HCEC 1CT (cell line): ENCODE measurements at regions not wholly inside any gene's neighbourhood (a gene's known extent, or its start where the extent isn't known, plus 50 kb on each side); places are given as distances from the start of the nearest gene placed in this dataset.

Source experiments
- DNase-seq: peaks from one replicate; pipeline ENCODE4 v3.0.0-alpha.2; 2017

- no peak for DNase-seq
Measured at GRCh38 chr1:208808301-208808700, 564.1 kb upstream of the PLXNA2 start.

GRCh38 chr1:208809876-208810275, 565.7 kb upstream of the PLXNA2 start:
- no peak for DNase-seq

DNA sequence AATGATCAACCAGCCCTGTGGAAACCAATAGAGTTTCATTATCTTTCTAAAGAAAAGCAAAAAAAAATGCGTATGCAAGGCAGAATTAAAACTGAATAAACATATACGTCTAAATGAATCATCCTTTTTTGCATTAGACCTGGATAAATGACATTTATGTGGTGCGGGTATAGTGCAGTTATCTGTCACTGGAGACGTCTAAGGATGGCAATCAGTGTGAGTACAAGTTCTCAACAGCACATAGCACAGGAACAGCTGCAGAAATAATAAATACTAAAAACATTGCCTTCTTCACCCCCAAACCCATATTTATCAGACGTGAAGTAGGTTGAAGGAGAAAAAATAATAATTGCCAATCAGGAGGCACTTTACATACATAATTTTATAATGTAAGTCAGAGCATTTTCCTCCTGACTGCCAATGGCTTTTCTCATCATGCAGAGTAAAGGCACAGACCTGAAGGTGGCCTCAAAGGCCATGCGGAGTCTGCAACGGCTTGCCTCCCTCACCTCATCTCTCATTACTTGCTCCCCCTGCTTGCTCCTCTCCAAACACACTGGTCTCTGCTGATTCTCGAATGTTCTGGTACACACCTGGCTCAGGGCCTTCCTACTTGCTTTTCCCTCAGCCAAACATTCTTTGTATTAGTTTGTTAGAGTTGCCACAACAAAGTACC, 574.7 kb upstream of the PLXNA2 start:
- DNase-seq, result no peak

GRCh38 chr1:208820580-208821212, 576.5 kb upstream of the PLXNA2 start:
- DNase-seq, result no peak

- DNase-seq, result no peak
Measured at GRCh38 chr1:208821939-208822338, 577.8 kb upstream of the PLXNA2 start.

DNA sequence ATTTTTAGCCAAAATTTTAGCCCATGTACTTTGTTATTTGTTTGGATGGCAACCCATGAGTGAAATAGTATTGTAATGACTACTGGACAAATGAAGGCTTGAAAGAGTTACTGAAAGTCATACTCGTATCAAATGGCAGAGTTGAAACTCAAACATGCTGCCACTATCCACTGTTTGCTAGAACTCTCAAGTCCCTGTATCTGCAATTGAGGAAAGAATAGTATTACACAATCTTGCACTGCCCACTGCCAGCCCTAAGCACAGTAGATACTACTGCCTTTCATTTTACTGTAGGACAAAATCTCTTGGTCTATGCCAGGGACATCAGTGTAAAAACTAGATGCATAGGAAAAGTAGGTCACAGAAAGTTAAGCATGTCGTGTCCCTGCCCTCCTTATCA, 581.1 kb upstream of the PLXNA2 start:
- no peak for DNase-seq

- DNase-seq, result no peak
Measured at GRCh38 chr1:208829595-208829994, 585.4 kb upstream of the PLXNA2 start.

DNA sequence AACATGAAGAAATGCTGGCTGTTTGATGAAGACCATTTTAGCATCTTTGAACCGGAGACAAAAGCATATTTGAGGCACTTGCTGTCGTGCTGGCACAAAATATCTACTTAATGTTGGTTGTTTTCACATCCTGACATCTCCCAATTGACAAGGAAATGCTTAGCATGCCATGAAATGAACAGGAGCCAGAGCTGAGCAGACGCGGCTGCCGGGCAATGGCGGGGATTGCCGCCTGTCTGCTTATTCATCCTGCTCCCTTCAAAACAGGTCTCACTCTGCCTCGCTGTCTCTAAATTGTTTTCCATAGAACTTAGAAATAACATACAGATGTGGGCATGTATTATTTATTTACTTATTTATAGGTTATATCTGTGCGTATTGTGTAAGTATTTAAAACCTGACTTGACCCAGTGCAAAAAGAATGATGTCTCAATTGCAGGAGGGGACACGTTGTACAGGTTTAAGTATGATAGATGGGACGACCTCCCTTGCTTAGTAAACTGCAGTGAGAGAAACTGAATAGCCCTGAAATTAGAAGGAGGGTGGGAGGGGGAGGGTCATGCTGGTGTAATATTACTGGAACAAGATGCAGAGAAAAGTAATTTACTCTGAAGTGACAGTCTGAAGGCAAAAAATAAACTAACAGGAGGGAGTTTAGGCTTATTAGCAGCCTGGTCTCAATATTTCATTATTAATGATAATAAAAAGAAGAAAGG, 590.4 kb upstream of the PLXNA2 start:
- DNase-seq, result no peak

DNA sequence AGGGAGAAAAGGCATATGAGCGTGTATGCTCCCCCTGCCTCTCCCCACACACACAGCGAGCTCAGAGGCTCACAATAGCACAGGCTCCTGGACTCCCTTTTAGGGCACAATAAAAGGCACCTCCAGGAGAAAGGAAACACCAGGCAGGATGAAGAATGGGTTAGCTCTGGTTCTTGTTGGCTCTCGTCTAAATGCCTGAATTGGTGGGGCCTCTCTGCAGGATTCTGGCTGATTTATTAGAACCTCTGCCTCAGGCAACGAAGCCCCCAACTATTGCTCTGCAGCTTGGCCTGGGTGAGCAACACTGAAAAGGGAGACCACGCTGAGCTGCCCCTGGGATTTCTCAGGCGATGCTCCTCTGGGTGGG, 590.9 kb upstream of the PLXNA2 start:
- no peak for DNase-seq

DNA sequence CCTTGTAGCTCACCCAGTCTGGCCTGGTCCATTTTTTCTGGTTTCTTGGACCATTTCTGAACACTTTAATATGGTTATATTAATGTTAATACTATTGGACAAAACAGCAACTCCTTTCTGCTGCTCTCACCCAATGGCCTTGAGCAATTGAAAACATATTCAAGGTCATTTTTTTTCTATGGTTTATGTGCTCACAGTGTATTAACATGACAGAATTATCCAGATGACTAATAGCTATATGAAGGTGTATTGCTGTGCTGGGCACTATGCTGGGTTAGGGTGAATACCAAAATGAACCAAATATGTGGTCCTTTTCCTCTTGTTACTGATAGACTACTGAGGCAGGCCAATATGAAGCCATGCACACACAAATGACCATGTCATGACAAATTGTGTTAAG, 591.6 kb upstream of the PLXNA2 start:
- DNase-seq, result no peak

DNA sequence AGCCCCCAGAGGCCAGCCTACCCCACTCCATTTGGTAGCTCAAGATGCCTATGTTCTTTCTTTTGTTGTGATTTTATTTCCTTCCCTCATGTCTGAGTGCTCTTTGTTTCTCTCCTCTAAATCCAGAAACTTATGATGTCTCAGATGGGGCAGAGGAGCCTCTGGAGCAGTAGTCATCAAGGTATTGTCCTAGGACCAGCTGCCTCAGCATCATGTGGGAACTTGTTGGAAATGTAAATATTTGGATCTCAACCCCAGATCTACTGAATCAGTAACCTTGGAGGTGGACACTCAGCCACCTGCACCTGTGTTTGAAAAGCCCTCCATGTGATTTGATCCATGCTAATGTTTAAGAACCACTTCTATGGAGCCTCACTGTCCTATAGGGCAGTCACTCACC, 593.1 kb upstream of the PLXNA2 start:
- DNase-seq, result no peak

- no peak for DNase-seq
Measured at GRCh38 chr1:208841436-208841835, 597.3 kb upstream of the PLXNA2 start.

GRCh38 chr1:208842451-208842850, 598.3 kb upstream of the PLXNA2 start:
- DNase-seq, result no peak

GRCh38 chr1:208844158-208844557, 600.0 kb upstream of the PLXNA2 start:
- no peak for DNase-seq

DNA sequence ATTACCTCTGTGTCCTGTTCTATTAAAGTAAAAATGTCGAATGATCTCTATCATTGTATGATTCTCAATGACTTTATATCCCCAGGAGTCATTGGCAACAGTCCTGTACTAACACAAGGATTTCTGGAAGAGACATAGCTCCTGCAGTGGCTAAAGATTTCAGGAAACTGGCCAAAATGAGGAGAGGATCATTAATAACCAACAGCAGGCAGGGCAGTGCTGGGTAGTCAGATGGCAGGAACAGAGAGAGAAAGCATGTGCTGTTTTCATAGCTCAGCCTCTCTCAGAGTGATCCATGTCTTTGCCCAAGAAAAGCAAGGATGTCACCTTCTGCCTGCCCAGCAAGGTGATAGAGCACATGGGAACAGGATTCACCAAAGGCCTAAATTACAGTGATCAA, 604.7 kb upstream of the PLXNA2 start:
- no peak for DNase-seq

DNA sequence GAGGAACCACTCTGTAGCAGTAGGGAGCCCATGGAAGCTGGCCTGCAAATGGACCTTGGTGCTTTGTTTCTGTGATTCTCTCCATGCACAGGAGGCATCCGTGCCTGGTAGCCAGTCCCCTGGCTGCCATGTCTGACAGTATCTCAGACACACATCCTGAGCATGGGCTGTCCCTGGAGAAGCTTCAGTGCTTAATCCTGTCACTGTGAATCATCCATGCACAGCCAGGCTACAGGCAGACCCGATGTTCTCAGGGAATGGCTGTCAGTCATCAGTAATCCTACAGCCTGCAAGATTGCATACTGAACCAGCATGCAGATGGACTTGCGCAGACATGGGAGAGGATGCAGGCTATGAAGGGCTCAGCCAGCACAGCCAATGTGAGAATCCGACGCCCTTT, 606.3 kb upstream of the PLXNA2 start:
- DNase-seq, result no peak

DNA sequence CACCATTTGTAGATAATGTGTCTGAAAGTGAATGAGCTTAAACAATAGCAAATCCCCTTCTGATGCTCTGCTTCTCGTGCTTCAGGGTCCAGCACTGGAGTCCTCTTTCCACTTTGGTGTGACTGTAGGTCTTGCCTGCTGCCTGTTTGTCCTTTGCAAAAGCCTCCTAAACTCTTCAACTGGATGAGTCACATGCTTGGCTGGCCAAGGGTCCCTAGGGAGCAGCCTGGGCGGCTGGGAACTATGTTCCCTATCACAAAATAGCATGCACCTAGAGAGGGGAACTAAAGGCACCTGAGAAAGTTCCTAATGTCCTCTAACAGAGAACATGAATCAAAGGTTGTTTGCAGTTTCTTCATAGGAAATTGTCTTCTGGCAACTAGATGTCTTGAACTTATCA, 607.2 kb upstream of the PLXNA2 start:
- DNase-seq, result no peak

GRCh38 chr1:208852911-208853310, 608.7 kb upstream of the PLXNA2 start:
- DNase-seq, result no peak

GRCh38 chr1:208855403-208855802, 611.2 kb upstream of the PLXNA2 start:
- no peak for DNase-seq

DNA sequence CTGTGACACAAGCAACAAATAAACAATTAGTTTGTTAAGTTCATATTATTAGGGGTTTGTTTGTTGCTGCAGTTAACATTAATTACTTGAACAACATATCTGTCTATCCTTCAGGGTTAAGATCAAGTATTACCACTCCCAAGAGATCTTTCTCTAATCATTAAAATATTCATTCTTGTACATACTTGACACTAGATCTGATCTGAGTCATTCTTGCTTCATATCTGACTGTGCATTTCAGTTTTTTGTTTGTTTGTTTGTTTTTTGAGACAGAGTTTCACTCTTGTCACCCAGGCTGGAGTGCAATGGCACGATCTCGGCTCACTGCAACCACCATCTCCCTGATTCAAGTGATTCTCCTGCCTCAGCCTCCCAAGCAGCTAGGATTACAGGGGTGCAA, 613.3 kb upstream of the PLXNA2 start:
- DNase-seq, result no peak

- DNase-seq, result no peak
Measured at GRCh38 chr1:208858738-208859137, 614.6 kb upstream of the PLXNA2 start.

DNA sequence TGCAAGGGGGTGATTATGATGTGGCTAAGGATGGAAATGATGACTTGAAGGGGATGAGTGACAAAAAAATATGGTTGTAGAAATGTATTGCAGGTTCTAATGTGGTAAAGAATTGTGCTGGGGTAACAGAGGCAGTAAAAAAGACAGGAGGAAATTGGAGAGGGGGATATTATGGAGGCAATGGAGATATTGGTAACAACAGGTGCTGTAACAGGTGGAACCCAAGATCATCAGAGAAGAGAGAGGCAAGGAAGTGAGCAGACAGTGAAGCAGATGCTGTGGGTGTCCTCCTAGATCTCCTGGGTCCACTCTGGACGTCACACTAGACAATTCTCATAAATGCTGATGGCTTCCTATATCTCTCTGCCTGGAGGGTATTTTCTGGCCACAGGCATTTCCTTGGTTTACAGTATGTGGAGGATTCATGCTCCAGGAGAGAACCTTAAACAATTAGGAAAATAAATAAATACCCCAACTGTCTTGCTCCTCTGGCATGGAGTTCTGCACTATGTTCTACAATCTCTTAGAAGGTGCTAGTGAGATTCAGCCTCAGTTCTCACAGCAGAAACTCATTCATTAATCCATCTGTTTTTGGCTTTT, 620.3 kb upstream of the PLXNA2 start:
- no peak for DNase-seq

- DNase-seq, result no peak
Measured at GRCh38 chr1:208866386-208866955, 622.3 kb upstream of the PLXNA2 start.

GRCh38 chr1:208868554-208868953, 624.4 kb upstream of the PLXNA2 start:
- no peak for DNase-seq
